ENCODE measurements at regions not wholly inside any gene's neighbourhood (a gene's known extent, or its start where the extent isn't known, plus 50 kb on each side); places are given as distances from the start of the nearest gene placed in this dataset.

DNA sequence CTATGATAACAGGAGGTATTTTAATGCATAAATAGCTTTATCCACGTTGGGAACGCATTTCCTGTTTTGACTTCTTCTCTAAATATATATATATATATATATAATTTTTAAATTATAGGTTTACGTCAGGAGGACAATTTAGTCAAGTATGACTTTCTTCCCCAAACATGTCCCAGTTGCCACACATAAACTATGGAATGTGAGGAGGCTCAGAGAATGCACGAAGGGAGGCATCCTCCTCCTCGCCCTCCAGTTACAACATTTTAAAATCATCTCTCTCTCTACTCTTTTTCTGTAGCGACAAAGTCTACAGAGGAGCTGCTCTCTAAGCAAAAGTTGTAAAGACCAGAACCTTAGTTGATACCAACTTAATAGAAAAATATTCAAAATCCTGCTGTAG is 106.9 kb upstream of the LYZL1 start:
- TF ChIP-seq, protein P1, sequence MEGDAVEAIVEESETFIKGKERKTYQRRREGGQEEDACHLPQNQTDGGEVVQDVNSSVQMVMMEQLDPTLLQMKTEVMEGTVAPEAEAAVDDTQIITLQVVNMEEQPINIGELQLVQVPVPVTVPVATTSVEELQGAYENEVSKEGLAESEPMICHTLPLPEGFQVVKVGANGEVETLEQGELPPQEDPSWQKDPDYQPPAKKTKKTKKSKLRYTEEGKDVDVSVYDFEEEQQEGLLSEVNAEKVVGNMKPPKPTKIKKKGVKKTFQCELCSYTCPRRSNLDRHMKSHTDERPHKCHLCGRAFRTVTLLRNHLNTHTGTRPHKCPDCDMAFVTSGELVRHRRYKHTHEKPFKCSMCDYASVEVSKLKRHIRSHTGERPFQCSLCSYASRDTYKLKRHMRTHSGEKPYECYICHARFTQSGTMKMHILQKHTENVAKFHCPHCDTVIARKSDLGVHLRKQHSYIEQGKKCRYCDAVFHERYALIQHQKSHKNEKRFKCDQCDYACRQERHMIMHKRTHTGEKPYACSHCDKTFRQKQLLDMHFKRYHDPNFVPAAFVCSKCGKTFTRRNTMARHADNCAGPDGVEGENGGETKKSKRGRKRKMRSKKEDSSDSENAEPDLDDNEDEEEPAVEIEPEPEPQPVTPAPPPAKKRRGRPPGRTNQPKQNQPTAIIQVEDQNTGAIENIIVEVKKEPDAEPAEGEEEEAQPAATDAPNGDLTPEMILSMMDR (conservative IDR thresholded peaks at IDR 0.05; ENCODE audit: low read length) = no peak
- TF ChIP-seq EZH2phosphoT487 (IDR thresholded peaks at IDR 0.05; ENCODE audit: borderline replicate concordance) = no peak

All from Loucy (cell line).